ENCODE measurements at regions not wholly inside any gene's neighbourhood (a gene's known extent, or its start where the extent isn't known, plus 50 kb on each side); places are given as distances from the start of the nearest gene placed in this dataset.
"Not testable (repeated sequence)": the region's sequence is repeated elsewhere in the genome, so short reads cannot be mapped to it uniquely, and the experiment has no call there.

- DNase-seq = no peak
These were observed 127.4 kb upstream of the TRIM2 start for GRCh38 chr4:153076861-153077260.

DNA sequence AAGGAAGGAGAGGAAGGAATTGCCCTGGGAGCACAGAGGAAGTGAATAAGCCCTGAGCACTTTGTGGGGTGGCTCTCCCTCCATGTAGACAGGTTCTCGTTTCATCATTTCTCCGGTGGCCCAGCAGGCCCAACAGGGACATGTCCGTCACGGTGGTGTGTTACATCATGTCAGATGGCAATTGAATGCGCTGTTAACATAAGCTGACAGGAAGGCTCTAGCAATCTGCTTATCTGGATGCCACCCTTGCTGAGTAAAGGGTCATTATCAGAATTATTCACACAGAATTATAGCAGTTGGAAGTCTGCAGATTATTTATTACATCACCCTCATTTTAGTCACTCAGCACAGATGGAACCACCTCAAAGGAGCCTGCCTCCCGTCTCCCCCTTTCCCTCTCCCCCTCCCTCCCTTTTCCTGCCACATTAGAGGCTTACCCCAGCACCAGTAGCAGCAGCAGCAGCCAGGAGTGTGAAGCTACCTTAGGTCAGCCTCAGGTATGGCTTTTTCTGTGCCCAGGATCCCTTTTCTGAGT, 124.3 kb upstream of the TRIM2 start:
- DNase-seq = no peak

DNA sequence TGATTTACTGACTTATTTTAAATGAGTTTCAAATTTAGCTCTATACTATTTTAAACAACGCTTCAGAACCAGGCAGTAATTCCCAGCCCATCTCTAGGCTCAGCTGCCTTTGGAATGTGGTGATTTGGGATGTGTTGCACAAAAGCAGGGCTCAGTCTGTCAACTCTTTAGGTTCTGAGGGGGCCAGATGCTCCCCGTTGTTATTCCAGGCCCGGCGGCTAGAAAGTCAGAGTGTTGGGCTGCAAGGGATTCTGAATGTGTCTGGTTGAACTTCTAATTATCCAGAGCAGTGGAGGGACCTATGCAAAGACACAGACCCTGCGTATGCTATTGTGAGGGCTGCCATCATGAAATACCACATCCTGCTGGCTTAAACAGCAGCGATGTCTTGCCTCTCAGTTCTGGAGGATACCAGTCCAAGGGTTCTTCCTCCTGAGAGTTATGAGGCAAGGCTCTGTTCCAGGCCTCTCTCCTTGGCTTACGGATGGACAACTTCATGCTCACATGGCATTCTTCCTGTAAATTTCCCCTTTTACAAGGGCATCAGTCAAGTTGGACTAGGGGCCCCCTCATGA, 123.2 kb upstream of the TRIM2 start:
- DNase-seq = no peak

GRCh38 chr4:153081693-153082092, 122.5 kb upstream of the TRIM2 start:
- no peak for DNase-seq

- no peak for DNase-seq
These were observed 121.6 kb upstream of the TRIM2 start for GRCh38 chr4:153082322-153083301.

DNA sequence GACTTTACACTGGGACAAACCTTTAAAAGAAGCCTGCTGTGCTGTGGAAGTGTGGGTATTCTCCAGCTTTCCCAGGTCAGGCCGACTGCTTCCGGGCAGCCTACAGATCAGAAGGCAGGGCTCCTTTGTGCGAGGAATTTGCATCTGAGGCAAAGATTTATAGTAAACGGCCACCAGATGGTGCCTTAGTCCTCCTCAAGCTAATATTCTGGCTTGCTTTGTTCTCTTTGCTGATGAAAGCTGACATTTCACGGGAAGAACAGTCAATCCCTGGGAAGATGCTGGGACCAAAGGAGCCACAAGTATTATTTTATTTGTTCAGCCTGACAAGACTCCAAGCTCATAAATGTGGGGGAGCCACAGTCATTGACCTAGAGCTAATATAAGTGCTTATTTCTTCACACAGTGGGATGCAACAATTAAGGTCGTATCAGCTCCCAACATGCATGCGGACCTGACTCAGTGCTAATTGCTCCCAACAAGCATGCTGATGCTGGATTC, 120.7 kb upstream of the TRIM2 start:
- peak; percentile 59 for DNase-seq

DNA sequence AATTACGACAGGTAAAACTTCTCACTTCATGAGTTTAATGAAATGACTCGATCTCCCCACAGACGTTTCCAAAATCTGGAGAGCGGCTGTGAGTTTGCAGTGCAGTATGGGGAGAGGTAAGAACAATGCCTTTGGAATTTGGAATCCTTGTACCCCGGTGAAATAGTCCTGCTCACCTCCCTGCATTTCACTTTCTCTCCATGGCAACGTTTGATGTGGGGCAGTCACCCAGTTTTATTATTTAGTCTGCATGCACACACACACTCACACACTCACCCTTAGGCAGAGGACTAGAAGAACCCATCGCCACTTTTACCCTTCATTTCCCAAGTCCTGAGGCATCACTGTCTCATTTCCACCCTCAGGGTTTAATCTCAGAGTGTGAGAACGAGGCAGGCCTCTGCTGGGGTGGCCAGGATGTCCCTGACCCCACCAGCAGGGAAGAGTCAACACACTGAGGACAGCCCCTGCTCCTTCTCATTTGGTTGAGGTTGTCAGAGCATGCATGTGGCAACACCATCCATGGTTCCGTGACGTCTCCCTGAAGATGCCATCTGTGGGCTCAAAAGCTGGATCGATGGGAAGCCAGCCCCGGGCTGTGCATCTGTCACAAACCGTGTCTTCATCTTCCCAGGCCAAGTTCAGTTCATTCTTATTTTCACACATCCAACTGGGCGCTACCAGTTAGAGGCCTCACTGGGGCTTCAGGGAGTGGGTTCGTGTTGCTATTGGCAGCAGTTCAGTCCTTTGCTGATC, 119.8 kb upstream of the TRIM2 start:
- no peak for DNase-seq

DNA sequence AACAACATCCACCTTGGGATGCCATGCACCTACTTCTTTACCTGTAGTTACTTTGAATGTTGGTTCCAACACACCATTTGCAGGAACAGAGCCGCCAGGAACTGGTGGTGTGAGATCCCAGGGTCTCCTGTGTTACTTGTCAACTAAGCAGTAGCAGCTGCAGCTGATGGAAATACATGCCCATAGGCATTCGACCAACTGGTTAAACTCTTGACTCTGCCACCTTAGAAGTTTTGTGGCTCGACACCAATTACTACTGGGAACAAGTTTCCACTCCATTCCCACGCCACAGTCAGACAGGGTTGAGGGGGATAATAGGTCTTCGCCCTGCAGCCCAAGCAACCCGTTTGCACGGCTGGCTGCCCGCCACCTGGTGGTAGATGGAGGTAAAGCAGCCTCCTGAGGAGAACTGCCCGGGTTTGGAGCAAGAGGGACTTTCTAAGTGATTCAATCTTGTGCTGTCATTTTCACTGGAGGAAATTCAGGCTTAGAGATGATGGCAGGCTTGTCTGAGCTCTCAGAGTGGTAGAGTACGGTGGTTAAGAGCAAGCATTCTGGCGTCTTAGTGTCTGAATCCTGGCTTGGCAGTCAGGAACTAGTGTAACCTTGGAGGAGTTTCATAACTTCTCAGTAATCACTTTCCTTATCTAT, 119.1 kb upstream of the TRIM2 start:
- DNase-seq = peak; percentile 81

DNA sequence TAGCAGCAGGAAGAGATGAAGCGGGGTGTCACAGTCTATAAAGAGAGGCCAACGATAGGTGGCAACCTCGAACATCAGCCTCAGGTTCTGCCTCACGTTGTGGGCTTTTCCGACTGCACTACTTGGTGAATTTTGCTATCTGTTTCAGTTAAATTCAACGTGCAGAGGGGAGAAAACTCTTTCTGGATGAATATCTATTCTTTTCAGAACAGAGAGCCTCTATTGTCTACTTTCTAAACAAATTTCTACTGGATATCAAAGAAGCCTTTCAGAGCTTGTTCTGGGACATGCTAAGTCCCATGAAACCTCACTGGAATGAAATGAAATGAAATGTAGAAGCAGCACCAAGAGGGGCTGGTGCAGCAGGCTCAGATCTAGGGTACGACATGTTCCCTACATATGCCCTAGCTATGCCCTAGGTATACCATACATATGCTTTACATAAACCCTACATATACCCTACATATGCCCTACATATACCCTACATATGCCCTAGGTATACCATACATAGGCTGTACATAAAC, 116.5 kb upstream of the TRIM2 start:
- DNase-seq = no peak

- no peak for DNase-seq
These were observed 114.5 kb upstream of the TRIM2 start for GRCh38 chr4:153089742-153090141.

- DNase-seq = no peak
These were observed 114.1 kb upstream of the TRIM2 start for GRCh38 chr4:153090181-153090580.

GRCh38 chr4:153090670-153091385, 113.4 kb upstream of the TRIM2 start:
- DNase-seq = no peak

DNA sequence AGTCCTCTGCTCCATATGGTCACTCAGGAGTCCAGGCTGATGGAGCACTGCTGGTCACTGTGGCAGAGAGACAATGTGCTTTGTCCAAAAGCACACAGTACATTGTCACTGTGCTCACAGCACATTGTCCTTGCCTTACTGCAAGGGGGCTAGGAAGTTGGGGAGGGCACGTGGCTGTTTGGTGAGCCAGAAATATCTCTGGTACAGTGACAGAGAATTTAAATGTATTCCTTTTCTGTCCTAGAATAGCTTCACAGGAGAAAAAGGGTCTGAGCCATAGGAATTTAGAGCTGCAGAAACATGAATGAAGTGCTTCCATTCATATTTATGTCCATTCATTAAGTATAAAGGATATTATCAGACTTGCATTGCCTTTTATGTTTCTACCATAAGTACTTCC, 110.8 kb upstream of the TRIM2 start:
- no peak for DNase-seq

DNA sequence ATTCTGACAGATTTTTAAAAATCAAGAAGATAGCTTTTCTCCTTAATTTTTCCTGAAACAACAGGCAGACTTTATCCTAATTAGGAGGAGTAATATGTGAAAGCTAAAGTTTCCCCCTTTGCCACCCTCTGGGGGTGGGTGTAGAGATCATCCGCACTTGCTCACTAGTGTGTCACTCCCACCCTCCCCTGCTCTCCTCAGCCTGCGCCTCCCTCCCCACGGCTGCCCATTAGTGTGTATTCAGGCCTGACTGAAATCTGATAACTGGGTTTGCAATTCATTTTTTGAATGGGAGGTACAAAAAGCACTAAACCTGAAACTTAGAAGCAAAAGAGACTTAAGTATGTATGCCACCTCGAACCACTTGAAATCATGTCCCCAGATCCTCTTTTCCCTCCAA, 110.4 kb upstream of the TRIM2 start:
- DNase-seq = no peak

GRCh38 chr4:153094435-153094834, 109.8 kb upstream of the TRIM2 start:
- no peak for DNase-seq

GRCh38 chr4:153095448-153096204, 108.6 kb upstream of the TRIM2 start:
- no peak for DNase-seq

DNA sequence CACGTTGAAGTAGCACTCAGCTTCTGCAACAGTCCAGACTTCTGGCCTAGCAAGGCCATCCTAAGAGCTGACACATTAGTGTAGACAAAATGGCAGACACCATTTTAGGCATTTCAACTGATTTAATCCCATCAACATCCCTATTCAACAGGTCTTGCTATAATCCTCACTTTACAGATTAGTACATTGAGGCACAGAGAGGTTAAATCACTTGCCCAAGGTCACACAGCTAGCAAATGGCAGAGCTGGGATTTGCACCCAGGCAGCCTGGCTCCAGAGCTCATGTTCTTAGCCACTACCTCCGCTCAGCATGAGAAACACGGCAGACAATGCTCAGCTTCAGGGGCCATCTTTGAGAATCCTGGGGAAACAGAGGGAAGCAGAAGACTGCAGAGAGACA, 107.9 kb upstream of the TRIM2 start:
- DNase-seq = no peak

- no peak for DNase-seq
These were observed 105.8 kb upstream of the TRIM2 start for GRCh38 chr4:153098427-153098826.

DNA sequence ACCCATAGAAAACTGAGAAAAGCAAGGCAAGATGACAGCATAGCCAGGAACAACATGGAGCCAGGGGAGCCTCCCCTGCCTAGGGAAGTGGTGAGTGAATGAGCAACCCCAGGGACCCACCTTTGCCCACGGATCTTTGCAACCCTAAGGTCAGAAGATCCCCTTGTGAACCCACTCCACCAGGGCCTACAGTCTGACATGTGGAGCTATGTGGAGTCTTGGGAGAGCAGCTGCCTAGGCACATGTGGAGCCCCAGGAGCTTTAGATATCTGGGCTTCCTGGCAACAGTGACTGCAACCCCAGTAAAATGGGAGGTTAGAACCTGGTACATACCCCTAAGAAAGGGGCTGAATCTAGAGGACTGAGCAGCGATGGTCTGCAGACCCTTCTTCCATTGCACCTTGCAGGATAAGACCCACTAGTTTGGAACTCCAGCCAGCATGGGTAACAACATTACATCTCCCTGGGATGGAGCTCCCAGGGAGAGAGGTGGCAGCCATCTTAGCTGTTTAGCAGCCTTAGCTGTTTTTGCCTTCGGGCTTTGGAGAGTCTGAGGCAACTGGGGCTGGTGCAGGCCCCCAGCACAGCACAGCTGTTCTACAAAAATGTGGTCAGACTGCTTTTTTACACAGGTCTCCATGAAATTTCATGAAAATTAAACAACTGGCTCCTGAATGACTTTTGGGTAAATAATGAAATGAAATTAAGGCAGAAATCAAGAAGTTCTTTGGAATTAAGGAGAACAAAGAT, 104.7 kb upstream of the TRIM2 start:
- DNase-seq = no peak

DNA sequence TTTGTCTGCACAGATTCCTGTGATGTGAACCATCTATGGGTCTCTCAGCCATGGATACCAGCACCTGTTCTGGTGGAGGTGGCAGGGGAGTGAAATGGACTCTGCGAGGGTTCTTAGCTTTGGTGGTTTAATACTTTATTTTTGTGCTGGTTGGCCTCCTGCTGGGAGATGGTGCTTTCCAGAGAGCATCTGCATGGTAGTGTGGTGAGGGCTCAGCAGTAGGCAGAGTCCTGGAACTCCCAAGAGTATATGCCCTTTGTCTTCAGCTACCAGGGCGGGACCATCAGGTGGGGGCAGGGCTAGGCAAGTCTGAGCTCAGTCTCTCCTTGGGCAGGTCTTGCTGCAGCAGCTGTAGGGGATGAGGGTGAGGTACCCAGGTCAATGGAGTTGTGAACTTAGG, 97.5 kb upstream of the TRIM2 start:
- DNase-seq = not testable (repeated sequence)
